Hepatocyte (in vitro differentiated cells): ENCODE measurements at regions not wholly inside any gene's neighbourhood (a gene's known extent, or its start where the extent isn't known, plus 50 kb on each side); places are given as distances from the start of the nearest gene placed in this dataset.

ENCODE experiments used
- CTCF ChIP-seq: fragments of 200-600 bp; sonication (generic); IDR thresholded peaks from 2 replicates; pipeline ENCODE4 v1.5.1; 2016; ENCODE audit warnings: antibody characterized with exemption, mild to moderate bottlenecking; ENCODE audit not compliant: poor library complexity
- EZH2 ChIP-seq: fragments of 200-600 bp; sonication (generic); IDR thresholded peaks from 2 replicates; pipeline ENCODE4 v1.6.1; 2016; ENCODE audit warnings: antibody characterized with exemption, mild to moderate bottlenecking, borderline replicate concordance
- EZH2phosphoT487 ChIP-seq: fragments of 200-600 bp; sonication (generic); IDR thresholded peaks from one replicate; pipeline ENCODE4 v1.6.1; 2018; ENCODE audit warnings: antibody characterized with exemption, mild to moderate bottlenecking, low read depth, moderate library complexity; ENCODE audit not compliant: unreplicated experiment, severe bottlenecking

GRCh38 chr6:148053796-148054195, 288.8 kb upstream of the SASH1 start:
- TF ChIP-seq CTCF (no peak), EZH2 (no peak), EZH2phosphoT487 (no peak)
